ENCODE measurements at regions not wholly inside any gene's neighbourhood (a gene's known extent, or its start where the extent isn't known, plus 50 kb on each side); places are given as distances from the start of the nearest gene placed in this dataset.
"Not testable (repeated sequence)": the region's sequence is repeated elsewhere in the genome, so short reads cannot be mapped to it uniquely, and the experiment has no call there.

- Histone ChIP-seq H3K27me3 (no peaks in the 10 kb centered on the region), H3K36me3 (no peaks in the 10 kb centered on the region), H3K4me1 (no peaks in the 10 kb centered on the region), H3K9me3 (no peaks in the 10 kb centered on the region), H3K4me3 (replicated peaks in 1 of 3) (no peak overlapping the region), H3K27ac (no peak overlapping the region)
- DNase-seq: no peak
- TF ChIP-seq CTCF (IDR thresholded peaks at IDR 0.05) (no peak), POLR2A (IDR thresholded peaks at IDR 0.05) (no peak)
- intact Hi-C loops (cut with DNase I): no loop called here
Measured at GRCh38 chr21:14677013-14677412, 130.9 kb upstream of the SAMSN1 start.

DNA sequence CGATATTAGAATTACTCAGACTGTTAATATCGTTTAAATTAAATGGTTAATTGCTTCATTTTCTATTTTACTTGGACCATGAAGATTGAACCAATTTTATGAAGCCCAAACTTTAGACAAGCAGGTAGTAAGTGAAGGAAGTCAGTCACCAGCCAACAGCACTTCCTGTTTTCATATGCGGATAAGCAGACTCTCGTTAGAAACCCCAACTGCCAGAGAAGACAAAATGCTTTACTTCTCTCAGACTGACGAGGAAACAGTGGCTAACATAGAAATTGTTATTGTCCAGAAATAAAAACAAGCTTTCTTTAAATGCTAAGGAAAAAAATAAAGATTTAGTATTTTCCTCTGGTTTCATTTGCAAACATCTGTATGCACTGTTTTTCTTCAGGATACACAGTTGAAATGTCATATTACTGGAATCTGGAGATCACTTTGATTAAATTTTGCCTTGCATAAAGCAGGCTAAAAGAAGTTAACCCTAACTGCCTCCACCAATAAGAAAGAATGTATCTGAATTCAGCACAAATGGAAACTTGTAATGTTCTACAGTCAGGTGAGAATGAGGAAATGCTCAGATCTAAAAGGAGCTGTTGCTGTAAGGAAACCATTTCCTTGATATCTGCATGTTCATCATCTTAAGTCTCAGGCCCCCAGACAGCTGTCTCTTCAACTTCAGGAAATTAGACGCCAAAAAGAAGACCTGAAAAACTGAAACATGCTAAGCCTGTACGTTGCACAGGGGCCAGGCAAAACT, 129.8 kb upstream of the SAMSN1 start:
- H3K27ac ChIP-seq: no peak overlapping the region
- no peak for DNase-seq
- H3K4me1 ChIP-seq: no peaks in the 10 kb centered on the region
- TF ChIP-seq POLR2A (IDR thresholded peaks at IDR 0.05): no peak
- TF ChIP-seq CTCF (IDR thresholded peaks at IDR 0.05): no peak
- H3K36me3 ChIP-seq: no peaks in the 10 kb centered on the region
- no peaks in the 10 kb centered on the region for H3K9me3 ChIP-seq
- intact Hi-C loops (cut with DNase I): no loop called here
- no peaks in the 10 kb centered on the region for H3K27me3 ChIP-seq
- no peak overlapping the region for H3K4me3 ChIP-seq (replicated peaks in 1 of 3)
- 54 to 62% methylated on average over 7 of the region's 7 CpGs for WGBS, 2 donors

DNA sequence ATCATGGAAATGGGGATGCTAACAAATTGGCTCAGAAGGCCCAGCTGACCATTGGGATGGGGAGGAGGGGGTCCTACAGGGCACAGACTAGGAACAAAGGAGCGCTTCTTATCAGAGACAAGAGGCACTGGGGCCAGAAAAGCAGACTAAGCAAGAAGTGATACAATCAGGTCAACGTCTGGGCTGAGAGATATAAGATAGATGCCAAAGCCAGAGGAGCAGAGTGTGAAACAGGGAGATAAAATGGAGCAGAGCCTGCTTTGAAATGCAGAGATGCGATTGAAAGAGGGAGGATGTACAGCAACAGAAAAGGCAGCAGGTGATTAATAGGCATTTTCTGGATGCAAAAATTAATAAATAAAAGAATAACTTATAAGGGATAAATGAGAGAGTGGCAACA, 127.5 kb upstream of the SAMSN1 start:
- Histone ChIP-seq H3K9me3 (no peaks in the 10 kb centered on the region), H3K4me3 (replicated peaks in 1 of 3) (no peak overlapping the region), H3K27ac (no peak overlapping the region), H3K27me3 (no peaks in the 10 kb centered on the region), H3K36me3 (no peaks in the 10 kb centered on the region), H3K4me1 (no peaks in the 10 kb centered on the region)
- no peak for DNase-seq
- 24 to 25% methylated on average over 3 of the region's 3 CpGs for WGBS, 2 donors
- TF ChIP-seq CTCF (IDR thresholded peaks at IDR 0.05): no peak
- no peak for TF ChIP-seq POLR2A (IDR thresholded peaks at IDR 0.05)
- intact Hi-C loops (cut with DNase I): no loop called here

- H3K9me3 ChIP-seq: no peaks in the 10 kb centered on the region
- WGBS, 2 donors: 62 to 63% methylated on average over 1 of the region's 1 CpG
- no peaks in the 10 kb centered on the region for H3K36me3 ChIP-seq
- no peak overlapping the region for H3K27ac ChIP-seq
- H3K4me3 ChIP-seq (replicated peaks in 1 of 3): no peak overlapping the region
- intact Hi-C loops (cut with DNase I): no loop called here
- no peak for DNase-seq
- H3K4me1 ChIP-seq: no peaks in the 10 kb centered on the region
- no peaks in the 10 kb centered on the region for H3K27me3 ChIP-seq
- TF ChIP-seq CTCF (IDR thresholded peaks at IDR 0.05) (no peak), POLR2A (IDR thresholded peaks at IDR 0.05) (no peak)
Measured at GRCh38 chr21:14672466-14672865, 126.4 kb upstream of the SAMSN1 start.

DNA sequence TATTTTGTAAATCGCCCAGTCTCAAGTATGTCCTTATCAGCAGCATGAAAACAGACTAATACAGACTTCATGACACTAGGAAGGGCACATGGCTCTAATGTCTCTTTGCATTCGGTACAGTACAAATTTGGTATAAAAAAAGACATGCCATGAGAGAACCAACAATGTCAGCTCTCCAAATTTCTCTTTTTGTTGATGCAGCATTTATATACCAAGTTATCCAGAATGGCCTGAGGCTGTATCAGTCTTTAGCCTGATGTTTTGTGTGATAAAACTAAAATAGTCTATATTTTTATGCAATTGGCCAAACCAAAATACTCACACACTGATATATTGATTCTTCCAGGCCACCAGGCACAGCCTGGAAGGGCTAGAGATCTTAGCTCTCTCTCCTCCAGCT, 124.3 kb upstream of the SAMSN1 start:
- no peak overlapping the region for H3K27ac ChIP-seq
- WGBS, 2 donors: 79 to 93% methylated on average over 2 of the region's 2 CpGs
- TF ChIP-seq POLR2A (IDR thresholded peaks at IDR 0.05) (no peak), CTCF (IDR thresholded peaks at IDR 0.05) (no peak)

GRCh38 chr21:14669092-14669491, 123.0 kb upstream of the SAMSN1 start:
- H3K9me3 ChIP-seq; H3K27ac ChIP-seq; intact Hi-C loops (cut with DNase I); H3K4me1 ChIP-seq; H3K27me3 ChIP-seq; H3K4me3 ChIP-seq (replicated peaks in 1 of 3); DNase-seq; H3K36me3 ChIP-seq: not testable (repeated sequence)
- WGBS, 2 donors: 93 to 95% methylated on average over 3 of the region's 3 CpGs

More for the DNA sequence above, 124.3 kb upstream of the SAMSN1 start:
- DNase-seq: no peak
- no peaks in the 10 kb centered on the region for H3K9me3 ChIP-seq
- H3K36me3 ChIP-seq: no peaks in the 10 kb centered on the region
- H3K27me3 ChIP-seq: no peaks in the 10 kb centered on the region
- H3K4me3 ChIP-seq (replicated peaks in 1 of 3): no peak overlapping the region
- intact Hi-C loops (cut with DNase I): no loop called here
- no peaks in the 10 kb centered on the region for H3K4me1 ChIP-seq
